ENCODE measurements at regions not wholly inside any gene's neighbourhood (a gene's known extent, or its start where the extent isn't known, plus 50 kb on each side); places are given as distances from the start of the nearest gene placed in this dataset.

- TF ChIP-seq, protein P1, sequence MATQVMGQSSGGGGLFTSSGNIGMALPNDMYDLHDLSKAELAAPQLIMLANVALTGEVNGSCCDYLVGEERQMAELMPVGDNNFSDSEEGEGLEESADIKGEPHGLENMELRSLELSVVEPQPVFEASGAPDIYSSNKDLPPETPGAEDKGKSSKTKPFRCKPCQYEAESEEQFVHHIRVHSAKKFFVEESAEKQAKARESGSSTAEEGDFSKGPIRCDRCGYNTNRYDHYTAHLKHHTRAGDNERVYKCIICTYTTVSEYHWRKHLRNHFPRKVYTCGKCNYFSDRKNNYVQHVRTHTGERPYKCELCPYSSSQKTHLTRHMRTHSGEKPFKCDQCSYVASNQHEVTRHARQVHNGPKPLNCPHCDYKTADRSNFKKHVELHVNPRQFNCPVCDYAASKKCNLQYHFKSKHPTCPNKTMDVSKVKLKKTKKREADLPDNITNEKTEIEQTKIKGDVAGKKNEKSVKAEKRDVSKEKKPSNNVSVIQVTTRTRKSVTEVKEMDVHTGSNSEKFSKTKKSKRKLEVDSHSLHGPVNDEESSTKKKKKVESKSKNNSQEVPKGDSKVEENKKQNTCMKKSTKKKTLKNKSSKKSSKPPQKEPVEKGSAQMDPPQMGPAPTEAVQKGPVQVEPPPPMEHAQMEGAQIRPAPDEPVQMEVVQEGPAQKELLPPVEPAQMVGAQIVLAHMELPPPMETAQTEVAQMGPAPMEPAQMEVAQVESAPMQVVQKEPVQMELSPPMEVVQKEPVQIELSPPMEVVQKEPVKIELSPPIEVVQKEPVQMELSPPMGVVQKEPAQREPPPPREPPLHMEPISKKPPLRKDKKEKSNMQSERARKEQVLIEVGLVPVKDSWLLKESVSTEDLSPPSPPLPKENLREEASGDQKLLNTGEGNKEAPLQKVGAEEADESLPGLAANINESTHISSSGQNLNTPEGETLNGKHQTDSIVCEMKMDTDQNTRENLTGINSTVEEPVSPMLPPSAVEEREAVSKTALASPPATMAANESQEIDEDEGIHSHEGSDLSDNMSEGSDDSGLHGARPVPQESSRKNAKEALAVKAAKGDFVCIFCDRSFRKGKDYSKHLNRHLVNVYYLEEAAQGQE (IDR thresholded peaks at IDR 0.05; ENCODE audit: insufficient read depth in 1 of 2, low read depth in 2 of 2, low read length in 2 of 2): no peak
- TF ChIP-seq POLR2AphosphoS5 (IDR thresholded peaks at IDR 0.05; ENCODE audit: low read depth, low read length): no peak
- no peak for TF ChIP-seq TAF1 (IDR thresholded peaks at IDR 0.05; ENCODE audit: borderline replicate concordance, insufficient read depth, low read length)
- no peak for TF ChIP-seq SIN3A (IDR thresholded peaks at IDR 0.05; ENCODE audit: borderline replicate concordance, insufficient read depth, low read length)
- no peak for TF ChIP-seq FOXP2 (optimal IDR thresholded peaks at IDR 0.05; ENCODE audit: borderline replicate concordance, extremely low read depth, extremely low read length, insufficient read depth)
Measured at GRCh38 chr5:3856036-3856435, 260.4 kb downstream of the IRX1 start.

Data from PFSK-1 (cell line).